Astrocyte of the hippocampus (primary cell): ENCODE measurements at regions not wholly inside any gene's neighbourhood (a gene's known extent, or its start where the extent isn't known, plus 50 kb on each side); places are given as distances from the start of the nearest gene placed in this dataset.
"Not testable (repeated sequence)": the region's sequence is repeated elsewhere in the genome, so short reads cannot be mapped to it uniquely, and the experiment has no call there.

Experiments used
- DNase-seq: peaks from one replicate; pipeline ENCODE4 v3.0.0; 2011; ENCODE audit warnings: low read depth, low spot score

DNA sequence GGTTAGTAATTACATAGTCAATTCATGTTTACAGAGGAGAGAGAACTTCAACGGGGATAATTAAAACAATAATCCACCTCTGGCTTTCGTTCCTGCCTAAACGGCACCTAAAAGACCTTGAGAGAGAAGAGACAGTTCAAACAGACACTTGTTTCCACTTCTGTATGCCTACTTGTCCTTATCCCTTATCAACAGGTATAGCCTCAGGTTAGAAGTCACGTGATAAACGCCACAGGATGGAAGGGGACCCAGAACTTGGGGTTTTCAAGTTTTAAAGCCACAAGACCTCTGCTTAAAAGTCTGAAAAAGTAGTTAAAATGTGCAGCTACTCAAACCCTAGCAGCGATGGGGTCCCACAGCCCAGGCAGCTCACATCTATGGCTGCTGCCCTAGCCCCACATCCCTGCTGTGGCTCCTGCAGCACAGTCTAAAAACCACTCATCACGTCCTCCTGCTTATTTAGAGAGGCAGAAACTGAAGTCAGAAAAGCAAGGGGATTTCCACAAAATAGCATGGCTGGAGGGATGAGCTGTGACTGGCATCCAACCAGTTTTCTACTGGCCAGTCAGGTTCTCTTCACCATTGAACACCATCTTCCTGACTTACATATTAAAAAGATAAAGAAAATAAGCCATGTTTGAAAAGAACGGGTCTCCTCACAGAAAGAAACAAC lies 51.2 kb upstream of the SEC16B start:
- DNase-seq, result no peak

DNA sequence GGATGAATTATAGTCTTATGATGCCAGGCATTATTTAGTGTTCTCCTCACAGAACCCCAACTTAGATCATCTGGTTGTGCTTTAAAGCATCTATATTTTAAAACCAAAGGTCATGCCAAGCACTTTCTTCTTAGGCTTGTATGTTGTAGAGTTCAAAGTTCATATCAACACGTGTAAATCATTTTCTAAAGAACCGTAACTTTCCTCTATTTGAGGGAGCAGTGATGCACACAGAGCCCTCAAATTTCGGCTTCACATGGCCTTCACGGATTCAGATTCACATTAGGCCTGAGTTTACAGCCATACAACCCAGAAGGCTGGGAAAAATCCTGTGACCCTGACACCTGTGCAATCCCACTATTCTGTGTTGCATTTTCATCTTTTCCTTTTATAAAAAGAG lies 52.1 kb upstream of the SEC16B start:
- no peak for DNase-seq

DNA sequence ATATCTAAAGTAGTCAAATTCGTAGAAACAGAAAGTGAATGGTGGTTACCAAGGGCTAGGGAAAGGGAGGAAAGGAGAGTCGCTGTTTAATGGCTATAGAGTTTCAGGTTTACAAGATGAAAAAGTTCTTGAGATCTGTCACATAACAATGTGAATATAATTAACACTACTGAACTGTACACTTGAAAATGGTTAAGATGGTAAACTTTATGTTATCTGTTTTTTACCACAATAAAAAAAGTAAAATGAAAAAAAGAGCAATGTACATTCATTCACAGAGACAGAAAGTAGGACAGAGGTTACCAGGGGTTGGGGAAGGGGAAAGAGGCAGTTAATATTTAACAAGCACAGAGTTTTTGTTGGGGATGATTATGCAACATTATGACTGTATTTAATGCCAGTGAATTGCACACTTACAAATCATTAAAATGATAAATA lies 53.3 kb upstream of the SEC16B start:
- no peak for DNase-seq

DNA sequence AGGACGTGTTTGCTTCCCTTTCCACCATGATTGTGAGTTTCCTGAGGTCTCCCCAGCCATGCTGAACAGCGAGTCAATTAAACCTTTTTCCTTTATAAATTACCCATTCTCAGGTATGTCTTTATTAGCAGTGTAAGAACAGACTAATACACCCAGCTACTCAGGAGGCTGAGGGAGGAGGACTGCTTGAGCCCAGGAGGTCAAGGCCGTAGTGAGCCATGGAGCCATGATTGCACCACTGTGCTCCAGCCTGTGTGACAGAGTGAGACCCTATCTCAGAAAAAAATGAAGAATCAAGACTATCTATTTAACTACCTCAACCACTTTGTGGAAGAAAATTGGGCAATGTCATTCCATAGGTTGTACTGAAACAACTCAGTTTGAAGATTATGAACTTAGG lies 54.6 kb upstream of the SEC16B start:
- DNase-seq, result no peak

DNA sequence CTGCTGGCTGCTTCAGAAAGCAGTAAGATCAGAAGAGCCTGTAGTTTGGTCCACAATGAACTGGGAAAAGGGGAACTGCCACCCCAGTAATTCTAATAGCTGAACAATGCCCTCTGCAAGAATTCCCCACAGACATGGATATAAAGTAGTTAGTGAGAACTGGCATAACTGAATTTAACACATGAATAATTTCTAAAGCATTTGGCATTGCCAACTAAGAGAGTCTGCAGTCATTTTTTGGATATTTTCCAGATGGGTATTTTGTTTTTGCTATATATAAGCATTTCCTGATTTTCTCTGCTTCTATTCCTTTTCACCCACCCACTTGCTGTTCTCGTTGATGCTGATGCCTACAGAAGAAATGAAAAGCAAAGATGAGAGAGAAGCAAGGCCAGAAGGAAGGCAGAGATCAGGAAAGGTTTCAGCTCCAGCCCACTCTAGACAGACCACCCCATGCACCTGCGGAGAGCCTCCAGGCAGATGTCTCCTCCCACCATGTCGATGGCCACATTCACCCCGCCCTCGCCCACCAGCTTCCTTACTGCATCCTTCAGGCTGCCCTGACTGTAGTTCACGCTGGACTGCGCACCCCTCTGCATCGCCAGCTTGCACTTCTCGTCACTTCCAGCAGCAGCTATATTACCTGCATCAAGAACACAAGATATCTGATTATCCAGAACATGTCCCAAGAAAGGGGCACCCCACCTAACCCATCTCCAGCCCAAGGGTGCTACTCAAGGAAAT lies 55.9 kb upstream of the SEC16B start:
- no peak for DNase-seq

DNA sequence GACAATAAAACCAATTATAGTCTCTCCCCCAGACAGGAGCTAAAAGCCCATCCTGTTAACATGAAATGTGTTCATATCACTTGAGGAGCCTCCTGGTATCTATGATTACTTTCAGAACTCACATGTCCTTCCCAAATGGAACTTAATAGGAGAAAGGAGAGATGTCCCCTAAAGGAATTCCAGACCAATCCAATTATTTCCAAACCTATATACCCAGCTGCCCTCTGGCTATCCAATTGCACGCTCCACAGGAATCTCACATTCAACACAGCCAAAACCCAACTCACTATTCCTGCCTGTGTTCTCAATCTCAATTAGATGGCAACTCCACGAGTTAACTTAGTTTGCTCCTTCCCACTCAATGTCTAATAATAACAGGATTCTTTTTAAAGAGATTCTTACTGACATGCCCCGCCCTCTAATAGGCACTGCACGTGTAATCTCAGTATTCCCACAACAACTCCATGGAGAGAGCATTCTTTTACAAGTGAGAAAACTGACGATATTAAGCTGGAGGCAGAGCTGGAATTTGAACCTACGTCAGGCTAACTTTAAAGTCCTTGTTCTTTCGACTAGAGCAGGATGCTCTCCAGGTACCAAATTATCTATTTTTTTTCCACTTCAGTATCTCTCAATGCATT lies 59.1 kb upstream of the SEC16B start:
- no peak for DNase-seq

DNA sequence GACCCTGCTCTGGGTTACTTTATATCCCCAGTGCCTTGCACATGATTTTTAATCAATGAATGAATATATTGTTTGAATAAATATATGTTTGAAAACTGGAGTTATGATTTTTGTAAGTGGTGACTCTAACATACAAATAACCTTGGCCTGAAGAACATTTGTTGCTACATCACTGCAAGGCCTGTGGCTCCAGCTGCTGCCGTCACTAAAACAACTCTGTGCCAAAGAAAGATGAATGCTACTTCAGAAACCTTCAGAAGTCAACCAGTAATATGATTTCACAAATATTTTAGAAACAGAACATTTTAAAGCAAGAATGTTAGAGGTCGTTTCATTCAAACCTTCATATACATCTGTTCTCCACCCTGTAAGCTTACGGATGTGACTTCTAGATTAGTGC lies 60.6 kb upstream of the SEC16B start:
- DNase-seq, result no peak

DNA sequence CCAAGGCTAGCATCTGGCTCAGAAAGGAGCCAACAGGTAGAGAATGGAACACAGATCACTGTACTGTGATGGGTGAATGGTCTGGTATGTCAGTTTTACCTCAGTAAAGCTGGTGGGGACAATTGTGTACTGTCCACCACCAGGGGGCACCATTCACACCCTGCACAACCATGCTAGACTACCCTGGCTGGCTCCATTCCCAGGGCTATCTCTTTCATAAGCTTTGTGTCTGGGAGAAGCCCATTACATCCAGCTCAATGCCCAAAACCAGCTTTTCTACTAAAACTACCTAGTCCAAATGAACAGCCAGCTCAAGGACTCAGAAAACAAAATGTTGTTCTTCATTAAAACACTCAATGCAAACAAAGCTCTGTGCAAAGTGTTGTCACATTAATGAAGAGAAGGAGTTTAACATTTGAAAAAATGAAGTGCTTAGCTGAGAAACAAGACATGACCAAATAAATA lies 62.0 kb upstream of the RASAL2 start:
- DNase-seq, result peak; percentile 96

DNA sequence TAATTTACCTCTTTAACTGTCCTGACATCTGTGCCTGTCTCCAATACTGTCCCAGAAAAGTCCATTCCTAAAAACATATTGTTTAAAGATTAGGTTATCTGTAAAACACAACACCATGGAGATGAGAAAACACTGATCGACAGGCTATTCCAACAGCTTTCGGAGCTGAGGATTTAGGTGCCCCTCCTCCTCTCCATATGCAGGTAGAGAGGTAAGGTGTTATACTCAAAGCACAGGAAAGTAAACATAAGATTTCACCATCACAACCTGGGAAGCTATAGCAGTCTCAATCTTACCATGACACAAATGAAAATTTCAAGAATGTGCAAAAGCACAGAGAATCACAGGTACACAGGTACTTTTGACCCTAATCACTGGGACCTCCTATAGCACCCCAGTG lies 60.9 kb upstream of the RASAL2 start:
- no peak for DNase-seq

DNA sequence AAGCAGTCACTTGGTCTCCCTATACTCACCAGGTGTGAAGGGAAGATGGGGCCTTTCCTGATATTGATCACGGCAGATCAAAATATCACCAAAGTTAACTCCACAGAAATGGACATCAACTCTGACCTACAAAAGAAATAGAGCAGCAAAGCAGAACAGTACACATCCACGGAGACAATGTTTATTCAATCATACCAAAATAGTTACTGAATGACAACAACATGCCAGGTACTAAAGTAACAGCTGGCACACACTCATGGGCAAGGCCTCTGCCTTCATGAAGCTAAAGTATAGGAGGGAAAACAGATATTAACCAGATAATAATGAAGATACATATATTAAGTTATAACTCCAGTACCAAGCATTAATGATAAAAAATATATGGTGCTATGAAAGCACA lies 59.2 kb upstream of the RASAL2 start:
- no peak for DNase-seq

DNA sequence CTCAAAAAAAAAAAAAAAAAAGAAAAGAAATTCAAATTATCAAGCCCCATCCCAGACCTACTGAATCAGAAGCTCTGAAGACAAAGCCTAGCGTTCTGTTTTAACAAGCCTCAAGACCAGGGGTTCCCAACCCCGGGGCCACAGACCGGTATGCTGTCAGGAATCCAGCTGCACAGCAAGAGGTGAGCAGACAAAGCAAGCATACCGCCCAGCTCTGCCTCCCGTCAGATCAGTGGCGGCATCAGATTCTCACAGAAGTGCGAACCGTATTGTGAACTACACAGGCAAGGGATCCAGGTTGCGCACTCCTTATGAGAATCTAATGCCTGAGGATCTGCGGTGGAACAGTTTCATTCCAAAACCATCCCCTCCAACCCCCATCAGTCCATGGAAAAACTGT lies 57.8 kb upstream of the RASAL2 start:
- DNase-seq, result no peak

DNA sequence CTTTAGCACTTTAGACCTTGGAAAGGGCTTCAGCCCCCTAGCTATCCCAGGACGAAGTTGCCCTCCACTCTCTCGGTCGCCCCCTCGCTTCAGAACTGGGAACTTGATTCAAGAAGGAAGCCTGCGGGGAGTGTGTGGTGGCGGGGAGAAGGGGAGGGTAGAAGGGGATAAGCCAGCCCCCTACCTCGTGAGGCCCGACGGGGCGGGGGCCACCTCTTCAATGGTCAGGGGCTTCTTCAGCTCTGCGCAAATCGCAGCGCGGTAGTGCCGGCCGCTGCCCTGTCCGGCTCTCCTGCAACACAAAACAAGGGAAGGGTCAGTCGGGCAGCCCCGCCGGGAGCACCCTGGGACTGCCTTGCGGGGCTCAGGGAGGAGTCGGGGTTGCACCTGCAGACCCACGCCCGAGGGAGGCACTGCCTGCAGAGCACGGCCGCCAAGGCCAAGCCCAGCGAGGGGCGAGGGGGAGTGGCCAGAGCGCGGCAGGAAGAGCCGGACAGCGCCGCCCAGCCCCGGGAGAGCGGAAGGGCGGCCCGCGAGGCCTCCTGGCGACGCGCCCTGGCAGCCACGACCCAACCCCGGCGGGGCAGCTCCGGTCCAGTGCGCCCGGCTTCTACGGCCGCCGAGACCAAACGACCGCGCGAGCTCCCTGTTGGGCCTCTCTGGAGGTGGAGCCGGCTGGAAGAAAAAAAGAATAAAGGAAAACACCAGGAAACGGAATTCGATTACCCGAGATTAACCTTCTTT lies 56.2 kb upstream of the RASAL2 start:
- DNase-seq, result peak; percentile 91

DNA sequence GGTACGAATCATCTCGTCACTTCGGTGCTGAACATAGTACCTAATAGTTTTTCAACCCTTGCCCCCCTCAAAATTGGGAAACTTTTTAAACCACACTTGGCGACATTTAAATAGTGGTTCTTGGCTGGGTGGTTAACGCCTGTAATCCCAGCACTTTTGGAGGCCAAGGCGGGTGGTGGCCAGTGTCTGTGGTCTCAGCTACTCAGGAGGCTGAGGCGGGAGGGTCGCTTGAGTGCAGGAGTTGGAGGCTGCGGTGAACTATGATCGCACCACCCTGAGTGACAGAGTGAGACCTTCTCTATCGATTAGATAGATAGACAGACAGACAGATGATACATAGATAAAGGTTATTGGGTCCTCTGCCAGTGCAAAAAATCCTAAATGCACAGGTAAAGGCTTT lies 55.5 kb upstream of the RASAL2 start:
- no peak for DNase-seq

DNA sequence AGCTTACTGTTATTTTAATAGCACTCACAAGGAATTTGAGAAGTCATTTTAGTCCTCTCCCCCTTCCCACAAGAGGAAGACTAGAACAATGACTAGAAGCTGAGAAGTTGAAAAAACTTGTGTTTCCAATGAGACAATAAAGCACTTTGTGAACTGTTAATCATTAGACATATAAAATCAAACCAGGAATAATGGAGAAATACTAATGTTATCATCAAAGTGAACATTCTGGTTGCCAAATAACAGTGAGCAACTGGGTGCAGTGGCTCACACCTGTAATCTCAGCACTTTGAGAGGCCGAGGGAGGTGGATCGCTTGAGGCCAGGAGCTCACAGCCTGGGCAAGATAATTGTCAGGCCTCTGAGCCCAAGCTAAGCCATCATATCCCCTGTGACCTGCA lies 54.0 kb upstream of the RASAL2 start:
- no peak for DNase-seq

DNA sequence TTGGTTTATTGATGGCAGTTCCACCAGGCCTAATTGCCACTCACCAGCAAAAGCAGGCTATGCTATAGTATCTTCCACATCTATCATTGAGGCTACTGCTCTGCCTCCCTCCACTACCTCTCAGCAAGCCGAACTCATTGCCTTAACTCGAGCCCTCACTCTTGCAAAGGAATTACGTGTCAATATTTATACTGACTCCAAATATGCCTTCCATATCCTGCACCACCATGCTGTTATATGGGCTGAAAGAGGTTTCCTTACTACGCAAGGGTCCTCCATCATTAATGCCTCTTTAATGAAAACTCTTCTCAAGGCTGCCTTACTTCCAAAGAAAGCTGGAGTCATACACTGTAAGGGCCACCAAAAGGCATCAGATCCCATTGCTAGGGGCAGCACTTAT lies 50.0 kb upstream of the RASAL2 start:
- DNase-seq, result not testable (repeated sequence)
